ENCODE measurements at regions not wholly inside any gene's neighbourhood (a gene's known extent, or its start where the extent isn't known, plus 50 kb on each side); places are given as distances from the start of the nearest gene placed in this dataset.

DNA sequence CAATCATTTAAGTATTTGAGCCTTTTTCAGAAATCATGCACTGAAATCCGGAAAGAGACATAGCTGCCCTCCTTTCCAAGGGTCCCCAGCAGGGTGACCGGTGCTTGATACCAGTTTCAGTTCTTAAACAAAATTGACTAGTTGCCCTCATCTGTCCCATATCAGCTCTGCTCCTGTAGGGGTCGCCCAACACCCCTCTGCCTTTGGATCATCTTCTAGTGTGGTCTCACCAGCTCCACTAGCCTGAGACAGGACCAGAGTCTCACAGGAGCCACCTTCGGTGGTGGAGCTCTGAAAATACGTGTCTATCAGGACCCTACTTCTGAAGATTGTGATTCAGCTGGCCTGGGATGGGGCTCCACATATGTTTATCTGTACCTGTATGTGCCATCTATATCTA lies 428.2 kb downstream of the ENC1 start:
- TF ChIP-seq POLR2A (IDR thresholded peaks at IDR 0.05; ENCODE audit: low read depth, low read length) = no peak
- no peak for TF ChIP-seq POU2F2 (IDR thresholded peaks at IDR 0.05; ENCODE audit: low read depth, low read length)
- TF ChIP-seq POLR2AphosphoS5 (IDR thresholded peaks at IDR 0.05; ENCODE audit: low read depth, low read length) = no peak
- TF ChIP-seq TAF1 (IDR thresholded peaks at IDR 0.05; ENCODE audit: low read depth, low read length) = no peak
- no peak for TF ChIP-seq SPI1 (IDR thresholded peaks at IDR 0.05; ENCODE audit: low read depth, low read length)
- FAIRE-seq (no peak), DNase-seq (ENCODE audit: insufficient read length, low spot score) (no peak)

DNA sequence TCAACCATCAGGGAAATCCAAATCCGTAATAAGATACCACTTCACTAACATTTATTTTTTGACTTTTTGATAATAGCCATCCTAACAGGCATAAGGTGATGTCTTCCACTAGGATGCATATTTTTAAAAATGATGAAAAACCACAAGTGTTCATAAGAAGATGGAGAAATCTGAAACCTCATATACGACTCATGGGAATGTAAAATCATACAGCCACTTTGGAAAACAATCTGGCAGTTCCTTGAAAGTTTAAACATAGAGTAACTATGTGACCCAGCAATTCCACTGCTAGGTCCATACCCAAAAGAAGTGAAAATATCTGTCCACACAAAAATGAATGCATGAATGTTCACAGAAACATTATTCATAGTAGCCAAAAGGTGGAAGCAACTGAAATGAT lies 431.0 kb downstream of the ENC1 start:
- DNase-seq (ENCODE audit: insufficient read length, low spot score) (no peak), FAIRE-seq (no peak)
- no peak for TF ChIP-seq POLR2AphosphoS5 (IDR thresholded peaks at IDR 0.05; ENCODE audit: low read depth, low read length)
- no peak for TF ChIP-seq TAF1 (IDR thresholded peaks at IDR 0.05; ENCODE audit: low read depth, low read length)
- TF ChIP-seq POLR2A (IDR thresholded peaks at IDR 0.05; ENCODE audit: low read depth, low read length) = no peak
- TF ChIP-seq PAX5 (IDR thresholded peaks at IDR 0.05; ENCODE audit: insufficient read depth, low read length, severe bottlenecking) = no peak
- no peak for TF ChIP-seq SPI1 (IDR thresholded peaks at IDR 0.05; ENCODE audit: low read depth, low read length)
- no peak for TF ChIP-seq POU2F2 (IDR thresholded peaks at IDR 0.05; ENCODE audit: low read depth, low read length)

DNA sequence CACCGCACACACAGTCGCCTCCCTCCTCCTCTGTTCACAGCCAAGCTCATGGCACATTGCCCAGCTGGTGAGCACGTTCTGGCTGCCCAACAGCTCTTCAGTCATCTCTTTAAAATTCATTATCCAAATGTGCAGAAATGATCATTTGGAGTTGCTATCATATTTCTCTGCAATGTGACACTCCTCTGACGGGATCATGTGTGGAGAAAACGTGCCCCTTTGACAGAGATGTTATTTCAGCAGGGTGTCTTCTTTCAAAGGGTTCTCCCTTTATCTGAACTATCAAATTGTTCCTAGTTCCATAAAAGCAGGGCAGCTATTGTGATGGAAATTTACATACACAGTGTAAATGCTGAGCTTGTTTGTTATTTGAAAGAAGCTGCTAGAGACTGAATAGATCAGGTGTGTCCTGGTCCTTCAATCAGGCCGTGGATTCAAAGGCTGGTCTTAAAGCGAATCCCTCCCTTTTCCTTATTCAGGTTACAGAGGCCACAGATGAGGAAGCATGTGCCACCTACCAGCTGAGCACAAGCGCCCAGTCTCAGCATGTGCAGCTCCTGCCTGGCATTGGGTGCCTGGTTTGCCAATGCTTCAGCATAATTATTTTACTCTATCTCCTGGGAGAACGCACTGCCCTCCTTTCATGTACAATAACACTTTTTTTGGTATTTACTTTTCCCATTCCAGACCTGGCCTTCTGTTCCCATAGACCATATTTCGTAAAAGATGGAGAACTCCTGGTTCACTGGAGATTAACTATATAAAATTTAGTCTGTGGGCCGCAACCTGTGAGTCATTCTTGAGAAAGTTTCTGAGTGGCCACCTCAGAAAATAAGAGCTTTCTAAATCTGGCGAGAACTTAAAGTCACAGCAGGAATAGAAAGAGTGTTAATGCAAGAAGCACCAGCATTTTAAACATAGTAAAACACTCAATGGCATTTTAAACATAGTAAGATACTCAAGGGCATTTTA lies 433.7 kb downstream of the ENC1 start:
- TF ChIP-seq TAF1 (IDR thresholded peaks at IDR 0.05; ENCODE audit: low read depth, low read length) = no peak
- no peak for TF ChIP-seq SPI1 (IDR thresholded peaks at IDR 0.05; ENCODE audit: low read depth, low read length)
- no peak for TF ChIP-seq POU2F2 (IDR thresholded peaks at IDR 0.05; ENCODE audit: low read depth, low read length)
- no peak for TF ChIP-seq POLR2A (IDR thresholded peaks at IDR 0.05; ENCODE audit: low read depth, low read length)
- TF ChIP-seq PAX5 (IDR thresholded peaks at IDR 0.05; ENCODE audit: insufficient read depth, low read length, severe bottlenecking) = no peak
- FAIRE-seq = no peak
- DNase-seq (ENCODE audit: insufficient read length, low spot score) = no peak

GRCh38 chr5:74205767-74206578 lies 434.6 kb downstream of the ENC1 start:
- FAIRE-seq (no peak), DNase-seq (ENCODE audit: insufficient read length, low spot score) (no peak)
- TF ChIP-seq TAF1 (IDR thresholded peaks at IDR 0.05; ENCODE audit: low read depth, low read length) = no peak
- no peak for TF ChIP-seq POLR2A (IDR thresholded peaks at IDR 0.05; ENCODE audit: low read depth, low read length)
- TF ChIP-seq SPI1 (IDR thresholded peaks at IDR 0.05; ENCODE audit: low read depth, low read length) = peak; percentile 63
- TF ChIP-seq POLR2AphosphoS5 (IDR thresholded peaks at IDR 0.05; ENCODE audit: low read depth, low read length) = no peak

- DNase-seq (ENCODE audit: insufficient read length, low spot score) (no peak), FAIRE-seq (peak; percentile 78)
- TF ChIP-seq POU2F2 (IDR thresholded peaks at IDR 0.05; ENCODE audit: low read depth, low read length) (no peak), SPI1 (IDR thresholded peaks at IDR 0.05; ENCODE audit: low read depth, low read length) (peak; percentile 50)
These were observed 439.0 kb downstream of the ENC1 start for GRCh38 chr5:74201334-74202081.

DNA sequence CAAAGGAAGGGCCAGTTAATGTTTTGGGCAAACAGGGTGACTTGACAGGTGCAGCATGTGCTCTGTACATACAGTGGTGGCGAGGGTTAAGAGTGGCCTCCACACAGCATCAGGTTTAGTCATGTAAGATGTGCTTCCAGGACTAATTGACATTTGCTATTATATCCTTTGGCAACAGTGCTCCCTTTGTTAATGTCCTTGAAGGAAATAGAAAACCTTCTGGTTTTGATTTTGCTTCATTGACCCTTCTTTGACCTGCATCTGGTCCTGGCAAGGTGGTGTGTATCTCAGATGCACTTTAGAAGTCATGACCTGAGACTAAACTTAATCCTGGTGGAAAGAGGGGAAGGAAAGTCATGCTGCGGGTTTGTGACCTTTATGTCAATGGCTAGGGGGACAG lies 440.0 kb downstream of the ENC1 start:
- TF ChIP-seq PAX5 (IDR thresholded peaks at IDR 0.05; ENCODE audit: insufficient read depth, low read length, severe bottlenecking) = no peak
- no peak for FAIRE-seq
- DNase-seq (ENCODE audit: insufficient read length, low spot score) = no peak

DNA sequence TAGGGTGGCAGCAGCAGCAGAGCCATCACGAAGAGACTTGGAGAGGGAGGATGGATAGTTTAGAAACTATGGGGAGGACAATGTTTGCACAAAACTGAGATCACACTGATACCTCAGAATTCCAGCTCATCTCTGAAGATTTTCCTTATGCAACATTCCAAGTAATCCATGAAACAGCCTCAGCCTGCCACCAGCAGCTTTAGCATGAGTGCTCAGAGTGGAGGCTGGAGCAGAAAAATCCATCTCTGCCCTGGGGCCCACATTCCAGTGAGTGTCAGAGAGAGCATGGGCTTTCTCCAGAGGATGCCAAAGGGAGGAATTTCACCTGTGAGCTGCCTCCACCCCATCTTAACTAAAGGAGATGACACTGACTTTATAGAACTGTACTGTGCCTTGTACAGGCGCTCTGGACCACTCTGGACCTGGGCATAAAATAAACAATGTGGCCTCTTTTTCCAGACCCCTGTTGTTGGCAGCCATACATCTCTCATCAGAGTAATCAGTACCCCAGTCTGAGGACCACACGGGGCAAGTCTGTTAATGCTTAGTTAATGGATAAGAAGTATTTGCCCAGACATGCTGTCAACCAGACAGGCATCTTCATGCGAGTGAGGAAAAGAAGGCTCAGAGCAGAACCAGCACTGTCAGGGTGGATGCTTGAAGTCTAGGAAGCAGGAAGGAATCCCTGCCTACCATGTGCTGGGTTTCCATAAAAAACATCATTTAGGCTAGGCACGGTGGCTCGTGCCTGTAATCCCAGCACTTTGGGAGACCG lies 440.9 kb downstream of the ENC1 start:
- TF ChIP-seq POU2F2 (IDR thresholded peaks at IDR 0.05; ENCODE audit: low read depth, low read length) = no peak
- TF ChIP-seq PAX5 (IDR thresholded peaks at IDR 0.05; ENCODE audit: insufficient read depth, low read length, severe bottlenecking) = no peak
- no peak for TF ChIP-seq POLR2AphosphoS5 (IDR thresholded peaks at IDR 0.05; ENCODE audit: low read depth, low read length)
- TF ChIP-seq TAF1 (IDR thresholded peaks at IDR 0.05; ENCODE audit: low read depth, low read length) = no peak
- no peak for TF ChIP-seq POLR2A (IDR thresholded peaks at IDR 0.05; ENCODE audit: low read depth, low read length)
- TF ChIP-seq SPI1 (IDR thresholded peaks at IDR 0.05; ENCODE audit: low read depth, low read length) = no peak
- DNase-seq (ENCODE audit: insufficient read length, low spot score) (no peak), FAIRE-seq (no peak)

DNA sequence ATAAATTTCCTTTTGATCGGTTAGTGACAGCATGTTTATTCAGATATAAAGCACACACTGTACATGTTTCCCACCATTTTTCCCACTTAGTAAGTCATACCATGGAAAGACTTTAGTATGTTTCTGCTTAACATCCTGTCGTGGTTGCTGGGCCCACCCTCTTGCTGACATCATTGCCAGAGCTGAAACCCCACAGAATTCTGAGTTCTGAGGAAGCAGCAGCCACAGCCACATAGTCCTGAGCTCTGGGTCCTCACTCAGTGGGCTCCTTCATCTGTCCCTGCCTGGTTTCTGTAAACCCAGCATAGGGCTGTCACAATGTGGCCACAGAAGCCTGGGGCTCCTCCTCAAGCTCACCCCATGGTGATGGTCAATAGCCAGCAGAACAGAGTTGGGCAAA lies 441.5 kb downstream of the ENC1 start:
- DNase-seq (ENCODE audit: insufficient read length, low spot score) (no peak), FAIRE-seq (peak; percentile 59)
- no peak for TF ChIP-seq PAX5 (IDR thresholded peaks at IDR 0.05; ENCODE audit: insufficient read depth, low read length, severe bottlenecking)
- TF ChIP-seq POU2F2 (IDR thresholded peaks at IDR 0.05; ENCODE audit: low read depth, low read length) = no peak
- TF ChIP-seq POLR2AphosphoS5 (IDR thresholded peaks at IDR 0.05; ENCODE audit: low read depth, low read length) = no peak
- TF ChIP-seq TAF1 (IDR thresholded peaks at IDR 0.05; ENCODE audit: low read depth, low read length) = no peak
- no peak for TF ChIP-seq POLR2A (IDR thresholded peaks at IDR 0.05; ENCODE audit: low read depth, low read length)
- TF ChIP-seq SPI1 (IDR thresholded peaks at IDR 0.05; ENCODE audit: low read depth, low read length) = no peak

DNA sequence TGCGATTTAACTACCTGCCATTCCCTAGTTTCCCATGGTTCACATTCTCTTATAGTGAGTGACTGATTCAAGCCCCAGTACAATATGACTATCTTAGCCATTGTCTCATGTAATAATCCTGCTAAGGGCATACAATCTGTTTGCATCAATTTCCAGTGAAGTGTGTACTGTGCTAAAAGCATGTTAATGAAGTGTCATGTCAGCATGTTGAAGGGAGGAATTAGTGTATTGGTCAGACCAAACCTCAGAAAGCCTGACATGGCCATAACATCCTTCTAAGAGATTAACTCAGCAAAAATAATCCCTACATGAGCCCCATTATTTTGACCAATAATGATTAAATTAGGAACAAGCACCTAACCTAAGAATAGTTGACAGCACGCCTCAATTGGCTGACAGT lies 442.4 kb downstream of the ENC1 start:
- FAIRE-seq = peak; percentile 48
- no peak for TF ChIP-seq TAF1 (IDR thresholded peaks at IDR 0.05; ENCODE audit: low read depth, low read length)
- no peak for TF ChIP-seq SPI1 (IDR thresholded peaks at IDR 0.05; ENCODE audit: low read depth, low read length)
- no peak for TF ChIP-seq PAX5 (IDR thresholded peaks at IDR 0.05; ENCODE audit: insufficient read depth, low read length, severe bottlenecking)
- TF ChIP-seq POLR2A (IDR thresholded peaks at IDR 0.05; ENCODE audit: low read depth, low read length) = no peak
- no peak for TF ChIP-seq POLR2AphosphoS5 (IDR thresholded peaks at IDR 0.05; ENCODE audit: low read depth, low read length)
- TF ChIP-seq POU2F2 (IDR thresholded peaks at IDR 0.05; ENCODE audit: low read depth, low read length) = no peak

More for the DNA sequence above, 442.4 kb downstream of the ENC1 start:
- DNase-seq (ENCODE audit: insufficient read length, low spot score) = no peak

Data from GM12891 (cell line).